Pancreas (tissue), 10 donors: ENCODE measurements at regions not wholly inside any gene's neighbourhood (a gene's known extent, or its start where the extent isn't known, plus 50 kb on each side); places are given as distances from the start of the nearest gene placed in this dataset.

ENCODE experiments used
- ATAC-seq, 4 donors: fragments of 200-7000 bp; cut with Tn5 transposase; one replicate each; pipeline versions ENCODE4 v1.8.0 to v1.9.1; 2020; ENCODE audit warnings: mild to moderate bottlenecking in 4 of 4, moderate library complexity in 4 of 4
- DNase-seq, 6 donors: peaks; one replicate each; pipeline ENCODE4 v3.0.0-alpha.2; 2020
- FAIRE-seq: peaks from 2 replicates; lab custom pipeline; 2012; peaks lifted over from hg19 to GRCh38; lab: Jason Lieb, UNC
- H3K27ac ChIP-seq, 4 donors: fragments of 200-600 bp; sonication (generic); 1 replicate in 3 of 4; 2 replicates in 1 of 4; pipeline versions ENCODE4 v1.5.0 to v1.8.0; 2020
- H3K27me3 ChIP-seq, 4 donors: fragments of 200-600 bp; one replicate each; pipeline ENCODE4 v1.8.0; 2021
- H3K36me3 ChIP-seq, 3 donors: fragments of 200-600 bp; sonication (generic) in 1 of 3; one replicate each; pipeline versions ENCODE4 v1.5.0 to v1.8.0; 2020 to 2021
- H3K4me1 ChIP-seq, 3 donors: fragments of 200-600 bp; one replicate each; pipeline ENCODE4 v1.8.0; 2021
- H3K4me3 ChIP-seq, 4 donors: fragments of 200-600 bp; sonication (generic) in 2 of 4; one replicate each; pipeline versions ENCODE4 v1.5.0 to v1.8.0; 2020 to 2021
- H3K9me3 ChIP-seq, 4 donors: fragments of 200-600 bp; one replicate each; pipeline ENCODE4 v1.8.0; 2021
- CTCF ChIP-seq, 4 donors: fragments of 200-600 bp; sonication (generic) in 3 of 4; IDR thresholded peaks; one replicate each; pipeline versions ENCODE4 v1.5.0 to v1.8.0; 2021; ENCODE audit warnings: antibody characterized with exemption in 4 of 4
- WGBS, 2 donors: extraction: QIAGEN DNeasy Blood & Tissue Kit; methylation state at CpG; one replicate each; pipeline ENCODE4 v1.1.7; 2013; 5-methylcytosine and 5-hydroxymethylcytosine counted together
- intact Hi-C, 3 donors: fragments of 100-400 bp; cut with DNase I; formaldehyde crosslinking; loops; one replicate each; pipeline versions ENCODE4 v1.11.1 to v1.14.2; 2022
- donor health status: healthy with polysubstance abuse.
- donor health status: DM: no; HTN: no; CAD: no; lungs with moderate emphysema.
- donor health status: DM: no; HTN: no; CAD: no.
- donor health status: control.
- donor health status: control.
- donor health status: Bipolar disorder and iron deficiency.
- donor health status: DM: yes; HTN: yes; CAD: no.
- donor health status: DM: no; HTN: no; CAD: no.
- donor health status: DM: no; HTN: no; CAD: no.
- donor health status: DM: yes; HTN: yes; CAD: no.

GRCh38 chr6:960356-960755 lies 267.4 kb upstream of the EXOC2 start:
- Histone ChIP-seq H3K27ac (no peak overlapping the region), H3K36me3 (no peaks in the 10 kb centered on the region), H3K27me3 (no peaks in the 10 kb centered on the region), H3K4me1 (no peaks in the 10 kb centered on the region), H3K4me3 (no peak overlapping the region), H3K9me3 (no peaks in the 10 kb centered on the region)
- no peak for FAIRE-seq
- 52 to 58% methylated on average over 11 of the region's 11 CpGs for WGBS, 2 donors
- no peak for ATAC-seq
- no peak for TF ChIP-seq CTCF (IDR thresholded peaks at IDR 0.05)
- intact Hi-C loops: no loop called here
- no peak for DNase-seq

DNA sequence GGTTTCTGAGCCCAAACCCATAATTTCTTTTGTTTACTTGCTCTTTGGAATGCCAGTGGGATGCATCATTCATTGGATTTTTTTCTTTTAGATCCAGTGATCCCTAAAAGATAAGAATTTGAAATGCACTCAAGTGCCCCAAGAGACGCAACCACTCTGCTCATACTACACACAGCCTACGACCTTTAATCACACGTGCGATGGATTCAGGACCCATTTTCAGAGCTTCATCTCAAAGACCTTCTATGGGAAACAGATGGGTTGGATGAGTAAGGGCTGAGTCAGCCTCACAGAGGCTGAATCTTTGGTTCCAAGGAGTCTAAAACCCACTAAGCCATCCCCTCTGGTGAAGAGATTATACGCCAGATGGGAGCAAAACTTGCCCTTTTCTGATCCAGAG lies 265.5 kb upstream of the EXOC2 start:
- Histone ChIP-seq H3K27me3 (no peaks in the 10 kb centered on the region), H3K9me3 (no peaks in the 10 kb centered on the region), H3K36me3 (no peaks in the 10 kb centered on the region), H3K27ac (no peak overlapping the region), H3K4me3 (no peak overlapping the region), H3K4me1 (no peaks in the 10 kb centered on the region)
- ATAC-seq (no peak), FAIRE-seq (no peak), DNase-seq (no peak)
- WGBS, 2 donors: 87 to 89% methylated on average over 5 of the region's 5 CpGs
- TF ChIP-seq CTCF (IDR thresholded peaks at IDR 0.05): no peak
- intact Hi-C loops: no loop called here

DNA sequence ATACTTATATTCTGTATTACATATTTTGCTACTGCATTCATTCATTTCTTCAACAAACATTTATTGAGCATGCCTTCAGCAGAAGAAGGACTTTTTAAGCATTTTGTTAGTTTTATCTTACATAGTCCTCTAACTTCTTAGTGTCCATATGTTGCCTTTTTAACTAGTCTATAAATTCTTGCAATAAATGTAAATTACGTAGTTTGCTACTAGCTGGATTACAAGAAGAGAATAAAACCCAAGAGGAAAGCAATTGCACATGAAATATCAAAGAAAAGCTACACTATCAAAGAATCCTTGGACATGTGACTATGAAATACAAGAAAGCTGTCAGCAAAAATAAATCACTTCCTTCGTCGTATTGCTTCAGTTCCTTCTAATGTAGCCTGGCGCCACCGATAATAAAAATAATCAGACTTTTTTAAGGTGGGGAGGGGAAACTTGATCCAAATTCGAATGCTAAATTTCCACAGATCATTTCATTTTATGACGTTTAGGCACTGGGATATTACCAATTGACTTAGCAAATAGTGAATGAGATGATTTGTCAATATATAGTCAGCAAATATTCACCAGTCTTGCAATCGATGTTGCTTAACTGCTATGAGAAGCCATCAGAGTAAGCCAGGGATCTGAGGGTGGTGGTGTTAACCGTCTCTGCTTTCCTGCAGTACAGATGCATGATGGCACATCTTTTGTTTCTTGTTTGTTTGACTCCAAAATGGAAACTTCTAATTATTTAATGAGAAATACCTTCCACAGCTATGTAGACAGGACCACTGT lies 258.7 kb upstream of the EXOC2 start:
- Histone ChIP-seq H3K36me3 (no peaks in the 10 kb centered on the region), H3K27ac (no peak overlapping the region), H3K4me1 (no peaks in the 10 kb centered on the region), H3K27me3 (no peaks in the 10 kb centered on the region), H3K4me3 (no peak overlapping the region), H3K9me3 (no peaks in the 10 kb centered on the region)
- intact Hi-C loops: no loop called here
- no peak for TF ChIP-seq CTCF (IDR thresholded peaks at IDR 0.05)
- DNase-seq (no peak), FAIRE-seq (no peak), ATAC-seq (no peak)
- 53 to 61% methylated on average over 9 of the region's 9 CpGs for WGBS, 2 donors

GRCh38 chr6:947235-947934 lies 254.4 kb upstream of the EXOC2 start:
- FAIRE-seq: no peak

More at GRCh38 chr6:947235-947934, 254.4 kb upstream of the EXOC2 start:
- H3K4me1 ChIP-seq: no peaks in the 10 kb centered on the region
- 79 to 85% methylated on average over 7 of the region's 7 CpGs for WGBS, 2 donors
- no peak overlapping the region for H3K4me3 ChIP-seq
- no peaks in the 10 kb centered on the region for H3K27me3 ChIP-seq
- TF ChIP-seq CTCF (IDR thresholded peaks at IDR 0.05): no peak
- intact Hi-C loops: no loop called here
- H3K9me3 ChIP-seq: no peaks in the 10 kb centered on the region
- DNase-seq (no peak), ATAC-seq (no peak)
- no peak overlapping the region for H3K27ac ChIP-seq
- no peaks in the 10 kb centered on the region for H3K36me3 ChIP-seq
